ENCODE measurements at regions not wholly inside any gene's neighbourhood (a gene's known extent, or its start where the extent isn't known, plus 50 kb on each side); places are given as distances from the start of the nearest gene placed in this dataset.
"Not testable (repeated sequence)": the region's sequence is repeated elsewhere in the genome, so short reads cannot be mapped to it uniquely, and the experiment has no call there.

GRCh38 chr1:118381197-118381869, 196.3 kb upstream of the SPAG17 start:
- H3K27me3 ChIP-seq (ENCODE audit: control insufficient read depth in 2 of 2, insufficient read depth in 2 of 2, low read length in 2 of 2) = no peaks in the 10 kb centered on the region
- no peak for TF ChIP-seq CTCF (IDR thresholded peaks at IDR 0.05)

GRCh38 chr1:118377183-118377582, 192.2 kb upstream of the SPAG17 start:
- H3K27me3 Mint-ChIP-seq (ENCODE audit: low read depth in 3 of 3) = not testable (repeated sequence)
- WGBS (ENCODE audit: insufficient coverage) = 100% methylated on average over 2 of the region's 2 CpGs
- H3K9me3 Mint-ChIP-seq = peaks cover 5 to 34% (median 12%) of the 10 kb centered on the region in 7 donors

More at GRCh38 chr1:118381197-118381869, 196.3 kb upstream of the SPAG17 start:
- H3K4me2 ChIP-seq (replicated peaks; ENCODE audit: extremely low read depth, low read length, poor library complexity, severe bottlenecking) = no peak overlapping the region
- H4K20me1 ChIP-seq (ENCODE audit: insufficient read depth, low read length) = no peaks in the 10 kb centered on the region
- H3K27me3 Mint-ChIP-seq (ENCODE audit: low read depth in 3 of 3) = no peaks in the 10 kb centered on the region
- H3K4me3 Mint-ChIP-seq = no peak overlapping the region
- H3K27ac Mint-ChIP-seq = no peak overlapping the region
- WGBS (ENCODE audit: insufficient coverage) = no CpG with 5 or more reads among the region's 1 CpG
- no peaks in the 10 kb centered on the region for H3K36me3 ChIP-seq (replicated peaks in 1 of 2; ENCODE audit: control insufficient read depth in 1 of 2, insufficient read depth in 2 of 2, low read length in 2 of 2)
- no peak for DNase-seq
- no peaks in the 10 kb centered on the region for H3K4me1 ChIP-seq (ENCODE audit: control insufficient read depth in 1 of 2, insufficient read depth in 2 of 2, low read length in 2 of 2)
- intact Hi-C loops (cut with micrococcal nuclease) = no loop called here
- no peaks in the 10 kb centered on the region for H3K36me3 Mint-ChIP-seq
- H3K9ac ChIP-seq (ENCODE audit: insufficient read depth, low read length, poor library complexity, severe bottlenecking) = no peak overlapping the region
- no peak overlapping the region for H3K4me3 ChIP-seq (replicated peaks in 1 of 3; ENCODE audit: low read depth in 2 of 3, low read length in 3 of 3)
- H3K9me3 Mint-ChIP-seq = peaks cover 5 to 17% (median 11%) of the 10 kb centered on the region in 7 donors
- H2AFZ ChIP-seq (ENCODE audit: insufficient read depth, low read depth, low read length, poor library complexity, severe bottlenecking) = no peak overlapping the region
- H3K27ac ChIP-seq (ENCODE audit: low read depth in 1 of 2, low read length in 2 of 2) = no peak overlapping the region
- H3K9me3 ChIP-seq (replicated peaks in 1 of 2; ENCODE audit: control insufficient read depth in 1 of 2, insufficient read depth in 1 of 2, low read length in 2 of 2) = peaks cover 4 to 10% of the 10 kb centered on the region in 2 donors
- no peaks in the 10 kb centered on the region for H3K4me1 Mint-ChIP-seq
- no peaks in the 10 kb centered on the region for H3K79me2 ChIP-seq (ENCODE audit: insufficient read depth, low read length)

More at GRCh38 chr1:118377183-118377582, 192.2 kb upstream of the SPAG17 start:
- H3K4me3 Mint-ChIP-seq; H3K79me2 ChIP-seq (ENCODE audit: insufficient read depth, low read length); H3K4me3 ChIP-seq (replicated peaks in 1 of 3; ENCODE audit: low read depth in 2 of 3, low read length in 3 of 3); H3K4me2 ChIP-seq (replicated peaks; ENCODE audit: extremely low read depth, low read length, poor library complexity, severe bottlenecking); H3K9ac ChIP-seq (ENCODE audit: insufficient read depth, low read length, poor library complexity, severe bottlenecking); H3K36me3 Mint-ChIP-seq; H3K27ac Mint-ChIP-seq; H3K27ac ChIP-seq (ENCODE audit: low read depth in 1 of 2, low read length in 2 of 2); H3K4me1 Mint-ChIP-seq; DNase-seq; H3K27me3 ChIP-seq (ENCODE audit: control insufficient read depth in 2 of 2, insufficient read depth in 2 of 2, low read length in 2 of 2); H4K20me1 ChIP-seq (ENCODE audit: insufficient read depth, low read length); H2AFZ ChIP-seq (ENCODE audit: insufficient read depth, low read depth, low read length, poor library complexity, severe bottlenecking); intact Hi-C loops (cut with micrococcal nuclease); H3K4me1 ChIP-seq (ENCODE audit: control insufficient read depth in 1 of 2, insufficient read depth in 2 of 2, low read length in 2 of 2); H3K36me3 ChIP-seq (replicated peaks in 1 of 2; ENCODE audit: control insufficient read depth in 1 of 2, insufficient read depth in 2 of 2, low read length in 2 of 2): not testable (repeated sequence)
- peaks cover 23 to 31% of the 10 kb centered on the region in 2 donors for H3K9me3 ChIP-seq (replicated peaks in 1 of 2; ENCODE audit: control insufficient read depth in 1 of 2, insufficient read depth in 1 of 2, low read length in 2 of 2)
